ENCODE measurements at regions not wholly inside any gene's neighbourhood (a gene's known extent, or its start where the extent isn't known, plus 50 kb on each side); places are given as distances from the start of the nearest gene placed in this dataset.

GRCh38 chr20:58566981-58567380 lies 51.8 kb upstream of the APCDD1L start:
- no peak for ATAC-seq
- Histone ChIP-seq H3K9ac (ENCODE audit: control insufficient read depth, insufficient read depth, low read length) (no peak overlapping the region), H3K9me3 (replicated peaks; ENCODE audit: control insufficient read depth, insufficient read depth, low read length) (no peaks in the 10 kb centered on the region), H3K4me2 (ENCODE audit: control insufficient read depth, insufficient read depth) (no peak overlapping the region), H3K36me3 (ENCODE audit: control insufficient read depth in 2 of 2, insufficient read depth in 2 of 2, low read length in 1 of 2) (no peaks in the 10 kb centered on the region), H4K20me1 (ENCODE audit: control insufficient read depth, insufficient read depth) (no peaks in the 10 kb centered on the region), H3K79me2 (ENCODE audit: control insufficient read depth, insufficient read depth, low read length) (no peaks in the 10 kb centered on the region), H3K27ac (ENCODE audit: control insufficient read depth, insufficient read depth) (no peak overlapping the region), H3K4me1 (ENCODE audit: control insufficient read depth, insufficient read depth, low read length) (no peaks in the 10 kb centered on the region), H3K4me3 (no peak overlapping the region), H2AFZ (ENCODE audit: control insufficient read depth, low read depth, low read length) (no peak overlapping the region), H3K27me3 (replicated peaks in 1 of 2; ENCODE audit: control insufficient read depth in 2 of 2, insufficient read depth in 2 of 2, low read length in 1 of 2) (peaks cover 0 to 3% of the 10 kb centered on the region in 2 experiments; a peak in 2 of 4 replicates)
- 42% methylated on average over 6 of the region's 6 CpGs for WGBS (ENCODE audit: insufficient coverage, insufficient replicate concordance, low lambda C conversion rate, missing lambda C conversion rate)
- intact Hi-C loops (cut with micrococcal nuclease; ENCODE audit: unreplicated experiment): no loop called here
- TF ChIP-seq SKIL (IDR thresholded peaks at IDR 0.05; ENCODE audit: low read depth, poor library complexity, severe bottlenecking): no peak
- TF ChIP-seq PAX8 (IDR thresholded peaks at IDR 0.05): no peak
- TF ChIP-seq ZNF592 (IDR thresholded peaks at IDR 0.05): no peak
- no peak for TF ChIP-seq ZBTB11 (CRISPR knock-in tag; IDR thresholded peaks at IDR 0.05)
- no peak for TF ChIP-seq DPF2 (IDR thresholded peaks at IDR 0.05)
- TF ChIP-seq IRF5 (IDR thresholded peaks at IDR 0.05; ENCODE audit: borderline replicate concordance): no peak
- TF ChIP-seq FOS (IDR thresholded peaks at IDR 0.05; ENCODE audit: borderline replicate concordance, extremely low read depth, insufficient read length): no peak
- TF ChIP-seq CHD1 (IDR thresholded peaks at IDR 0.05; ENCODE audit: low read depth, low read length): no peak
- TF ChIP-seq SUPT20H (IDR thresholded peaks at IDR 0.05; ENCODE audit: borderline replicate concordance, control insufficient read depth, low read depth, low read length): no peak
- TF ChIP-seq SMC3 (IDR thresholded peaks at IDR 0.05; ENCODE audit: borderline replicate concordance, low read length): no peak
- TF ChIP-seq ZSCAN29 (IDR thresholded peaks at IDR 0.05): no peak
- TF ChIP-seq MXI1 (IDR thresholded peaks at IDR 0.05; ENCODE audit: low read depth, low read length): no peak
- no TSS peak for BruUV-seq (replicated peaks)
- CTCF ChIA-PET: no interaction called here
- no peak for DNase-seq (ENCODE audit: low read depth, low spot score)
- POLR2A ChIA-PET: no interaction called here
- no peak for FAIRE-seq
- SMC1A ChIA-PET (ENCODE audit: uncharacterized antibody, unreplicated experiment): no interaction called here
- RAD21 ChIA-PET (ENCODE audit: unreplicated experiment): no interaction called here
- in situ Hi-C loops (cut with MboI): loop anchor here (25.0 kb wide), 1 partner anchor 1245 kb away; no protein-coding TSS in a partner anchor

Data from GM12878 (cell line).